GM12892 (cell line): ENCODE measurements at regions not wholly inside any gene's neighbourhood (a gene's known extent, or its start where the extent isn't known, plus 50 kb on each side); places are given as distances from the start of the nearest gene placed in this dataset.

ENCODE experiments used
- POLR2A ChIP-seq: IDR thresholded peaks from 2 replicates; pipeline ENCODE4 v1.6.1; 2011; ENCODE audit warnings: low read depth, low read length, control low read depth
- POLR2AphosphoS5 ChIP-seq: IDR thresholded peaks from 2 replicates; pipeline ENCODE4 v1.6.1; 2011; ENCODE audit warnings: low read depth, low read length, control low read depth
- TAF1 ChIP-seq: IDR thresholded peaks from 2 replicates; pipeline ENCODE4 v1.6.1; 2011; ENCODE audit warnings: low read depth, mild to moderate bottlenecking, control low read depth, low read length, borderline replicate concordance

DNA sequence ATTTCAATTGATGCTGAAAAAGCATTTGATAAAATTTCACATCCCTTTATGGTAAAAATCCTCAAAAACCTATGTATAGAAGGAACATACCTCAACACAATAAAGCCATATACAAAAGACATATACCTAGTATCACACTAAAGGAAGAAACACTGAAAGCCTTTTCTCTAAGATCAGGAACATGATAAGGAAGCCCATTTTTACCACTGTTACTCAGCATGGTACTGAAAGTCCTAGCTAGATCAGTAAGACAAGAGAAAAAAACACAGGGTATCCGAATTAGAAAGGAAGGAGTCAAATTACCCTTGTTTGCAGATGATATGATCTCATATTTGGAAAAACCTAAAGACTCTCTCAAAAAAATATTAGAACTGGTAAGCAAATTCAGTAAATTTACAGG, 350.2 kb upstream of the PDE4D start:
- TF ChIP-seq TAF1: no peak
- no peak for TF ChIP-seq POLR2AphosphoS5
- TF ChIP-seq POLR2A: no peak
